T47D (cell line): ENCODE measurements at regions not wholly inside any gene's neighbourhood (a gene's known extent, or its start where the extent isn't known, plus 50 kb on each side); places are given as distances from the start of the nearest gene placed in this dataset.
"Not testable (repeated sequence)": the region's sequence is repeated elsewhere in the genome, so short reads cannot be mapped to it uniquely, and the experiment has no call there.

ENCODE experiments used
- DNase-seq, 2 experiments: peaks; one replicate each; pipeline versions ENCODE4 v3.0.0 to v3.0.0-alpha.2; 2011 to 2012; ENCODE audit warnings: low read depth in 1 of 2, low spot score in 1 of 2
- JUND ChIP-seq: IDR thresholded peaks from 2 replicates; pipeline ENCODE4 v1.6.1; 2012; ENCODE audit warnings: low read depth
- in situ Hi-C: cut with HindIII; loops from 2 replicates; pipeline ENCODE4 v1.10.0; 2016; ENCODE audit warnings: low sequenced_read_pairs, low pct_unique_long_range_greater_than_20kb

- TF ChIP-seq JUND = no peak
- no peak for DNase-seq
- in situ Hi-C loops = no loop called here
Observed at GRCh38 chr13:74272826-74273225, 138.6 kb upstream of the KLF12 start.

- TF ChIP-seq JUND = no peak
- in situ Hi-C loops = no loop called here
- no peak for DNase-seq
Observed at GRCh38 chr13:74270018-74270417, 135.8 kb upstream of the KLF12 start.

- DNase-seq = no peak
- in situ Hi-C loops = no loop called here
- no peak for TF ChIP-seq JUND
Observed at GRCh38 chr13:74266861-74267260, 132.7 kb upstream of the KLF12 start.

GRCh38 chr13:74266309-74266708, 132.1 kb upstream of the KLF12 start:
- TF ChIP-seq JUND = no peak
- no peak for DNase-seq
- in situ Hi-C loops = no loop called here

- no peak for DNase-seq
- in situ Hi-C loops = no loop called here
- TF ChIP-seq JUND = no peak
Observed at GRCh38 chr13:74264333-74264732, 130.1 kb upstream of the KLF12 start.

GRCh38 chr13:74260420-74260819, 126.2 kb upstream of the KLF12 start:
- DNase-seq, in situ Hi-C loops: not testable (repeated sequence)

- no peak for DNase-seq
Observed at GRCh38 chr13:74259641-74260040, 125.4 kb upstream of the KLF12 start.

GRCh38 chr13:74258961-74259360, 124.8 kb upstream of the KLF12 start:
- no peak for TF ChIP-seq JUND
- in situ Hi-C loops = no loop called here
- DNase-seq = no peak

More at GRCh38 chr13:74259641-74260040, 125.4 kb upstream of the KLF12 start:
- in situ Hi-C loops = no loop called here
- TF ChIP-seq JUND = no peak

- in situ Hi-C loops = no loop called here
- TF ChIP-seq JUND = no peak
- DNase-seq = no peak
Observed at GRCh38 chr13:74256969-74257368, 122.8 kb upstream of the KLF12 start.

- TF ChIP-seq JUND = no peak
- no peak for DNase-seq
- in situ Hi-C loops = no loop called here
Observed at GRCh38 chr13:74253161-74253560, 119.0 kb upstream of the KLF12 start.

GRCh38 chr13:74251778-74252519, 117.7 kb upstream of the KLF12 start:
- no peak for DNase-seq
- in situ Hi-C loops = no loop called here
- TF ChIP-seq JUND = no peak

- in situ Hi-C loops = no loop called here
- no peak for DNase-seq
- no peak for TF ChIP-seq JUND
Observed at GRCh38 chr13:74250738-74251190, 116.6 kb upstream of the KLF12 start.

GRCh38 chr13:74248477-74248876, 114.3 kb upstream of the KLF12 start:
- no peak for TF ChIP-seq JUND
- no peak for DNase-seq
- in situ Hi-C loops = no loop called here

GRCh38 chr13:74246487-74246886, 112.3 kb upstream of the KLF12 start:
- DNase-seq = no peak
- no peak for TF ChIP-seq JUND
- in situ Hi-C loops = no loop called here
